ENCODE measurements at regions not wholly inside any gene's neighbourhood (a gene's known extent, or its start where the extent isn't known, plus 50 kb on each side); places are given as distances from the start of the nearest gene placed in this dataset.
A peak's percentile ranks its signal among the peaks of the same experiment; 100 is the strongest.

DNA sequence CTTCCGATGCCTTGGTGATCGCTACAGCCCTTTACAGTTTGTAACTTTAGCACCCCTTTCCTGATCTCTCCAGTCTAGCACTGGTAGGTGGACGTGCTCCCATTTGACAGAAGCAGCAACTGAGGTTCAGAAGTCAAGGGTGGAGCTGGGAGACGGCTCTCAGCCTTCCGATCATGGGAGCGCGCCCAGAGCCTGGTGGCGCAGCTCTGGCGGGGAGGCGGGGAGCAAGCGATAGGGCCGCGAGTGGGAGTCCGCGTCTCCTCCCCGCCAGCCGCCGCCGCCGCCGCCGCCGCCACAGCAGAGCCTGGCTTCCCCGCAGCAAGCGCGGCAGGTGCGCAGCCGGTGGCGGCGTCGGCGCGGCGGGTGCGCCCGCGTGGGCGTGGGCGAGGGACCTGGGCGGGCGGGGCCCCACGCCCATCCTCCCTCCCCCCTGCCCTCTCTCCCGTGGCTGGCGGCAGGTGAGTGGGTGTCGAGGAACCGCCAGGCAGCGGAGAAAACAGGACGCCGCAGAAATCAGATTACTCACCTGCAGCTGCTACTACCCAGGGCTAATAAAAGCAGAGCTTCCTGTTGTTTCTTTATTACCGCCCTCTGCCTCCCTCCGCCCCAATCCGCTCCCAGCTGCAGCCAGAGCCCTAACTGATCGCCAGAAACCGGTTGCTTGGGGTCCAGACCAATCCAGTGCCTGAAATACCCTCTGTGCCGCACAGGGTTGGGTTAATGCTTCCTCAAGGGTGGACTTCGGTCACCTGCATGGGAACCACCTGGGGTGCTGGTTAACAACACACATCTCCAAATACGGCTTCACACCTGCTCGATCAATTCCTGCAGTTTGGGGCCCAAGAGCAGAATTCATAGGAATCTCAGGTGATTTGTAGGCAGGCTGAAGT is 60.2 kb upstream of the ID3 start:
- H3K4me3 ChIP-seq = peak overlapping the region in 11 of 12 donors; percentile 8 to 52 (median 44)
- H3K36me3 ChIP-seq = no peaks in the 10 kb centered on the region
- H3K4me1 ChIP-seq = peaks cover 0 to 9% (median 0%) of the 10 kb centered on the region in 12 donors
- 8 to 12% (median 9%) methylated on average over 47 to 58 of the region's 58 CpGs for WGBS, 4 donors
- intact Hi-C loops (cut with DNase I) = loop anchor here in 1 of 10 donors (5.0 kb wide), 1 partner anchor 37 kb away; no protein-coding TSS in a partner anchor
- TF ChIP-seq, protein P1, sequence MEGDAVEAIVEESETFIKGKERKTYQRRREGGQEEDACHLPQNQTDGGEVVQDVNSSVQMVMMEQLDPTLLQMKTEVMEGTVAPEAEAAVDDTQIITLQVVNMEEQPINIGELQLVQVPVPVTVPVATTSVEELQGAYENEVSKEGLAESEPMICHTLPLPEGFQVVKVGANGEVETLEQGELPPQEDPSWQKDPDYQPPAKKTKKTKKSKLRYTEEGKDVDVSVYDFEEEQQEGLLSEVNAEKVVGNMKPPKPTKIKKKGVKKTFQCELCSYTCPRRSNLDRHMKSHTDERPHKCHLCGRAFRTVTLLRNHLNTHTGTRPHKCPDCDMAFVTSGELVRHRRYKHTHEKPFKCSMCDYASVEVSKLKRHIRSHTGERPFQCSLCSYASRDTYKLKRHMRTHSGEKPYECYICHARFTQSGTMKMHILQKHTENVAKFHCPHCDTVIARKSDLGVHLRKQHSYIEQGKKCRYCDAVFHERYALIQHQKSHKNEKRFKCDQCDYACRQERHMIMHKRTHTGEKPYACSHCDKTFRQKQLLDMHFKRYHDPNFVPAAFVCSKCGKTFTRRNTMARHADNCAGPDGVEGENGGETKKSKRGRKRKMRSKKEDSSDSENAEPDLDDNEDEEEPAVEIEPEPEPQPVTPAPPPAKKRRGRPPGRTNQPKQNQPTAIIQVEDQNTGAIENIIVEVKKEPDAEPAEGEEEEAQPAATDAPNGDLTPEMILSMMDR (IDR thresholded peaks at IDR 0.05) = no peak
- TF ChIP-seq POLR2A (IDR thresholded peaks at IDR 0.05) = no peak
- H3K27me3 ChIP-seq = peaks cover 0 to 12% (median 3%) of the 10 kb centered on the region in 9 donors
- peak in 3 of 4 donors; percentile 25 to 62 (median 55) for ATAC-seq
- DNase-seq = peak in 1 of 5 donors; percentile 29
- no peaks in the 10 kb centered on the region for H3K9me3 ChIP-seq
- H3K27ac ChIP-seq = peak overlapping the region in 1 of 12 donors; percentile 58

DNA sequence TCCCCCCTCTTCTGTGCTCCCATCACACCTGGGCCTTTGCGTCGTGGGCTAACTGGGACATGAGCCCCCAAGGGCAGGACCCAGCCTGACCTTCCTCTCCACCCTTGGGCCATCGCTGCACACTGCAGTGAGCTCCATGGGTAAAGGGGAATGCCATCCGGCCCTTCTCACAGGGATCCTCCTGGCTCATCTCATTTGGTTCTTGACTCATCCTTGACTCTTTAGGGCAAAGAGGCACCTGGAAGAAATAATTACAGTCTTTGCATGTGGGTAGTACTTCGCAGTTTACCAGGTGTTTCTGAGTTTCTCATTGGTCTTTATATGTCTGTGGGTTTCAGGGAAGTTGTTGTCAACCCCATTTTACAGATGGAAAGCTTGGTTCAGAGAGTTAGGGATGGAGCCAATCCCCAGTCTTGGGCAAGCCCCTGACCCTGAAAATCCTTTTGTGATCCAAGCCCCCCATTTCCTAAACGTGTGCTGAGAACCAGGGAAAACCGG is 59.3 kb upstream of the ID3 start:
- no peak for DNase-seq

DNA sequence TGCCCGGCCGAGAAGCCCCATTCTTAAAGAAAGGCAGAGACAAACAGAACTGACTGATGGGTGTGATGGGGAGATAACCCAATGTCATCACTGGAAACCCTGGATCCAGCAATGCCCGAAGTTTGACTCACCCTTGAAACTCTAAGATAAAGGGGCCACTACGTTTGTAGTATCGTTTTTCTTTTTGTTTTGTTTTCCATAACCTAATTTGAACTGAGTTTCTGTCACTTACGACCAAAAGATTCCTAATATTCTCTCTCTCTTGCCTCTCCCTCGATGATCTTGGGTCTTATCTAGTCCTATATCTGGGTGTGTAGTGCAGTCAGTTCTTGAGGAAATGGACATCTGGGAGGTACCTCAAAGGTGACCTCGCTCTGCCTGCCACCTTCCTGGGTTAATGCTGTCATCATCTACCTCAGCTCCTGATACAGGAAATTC is 57.8 kb upstream of the ID3 start:
- intact Hi-C loops (cut with DNase I) = loop anchor here in 1 of 10 donors (5.0 kb wide), 1 partner anchor 35 kb away; no protein-coding TSS in a partner anchor
- 71 to 75% (median 73%) methylated on average over 8 of the region's 8 CpGs for WGBS, 4 donors

More for the DNA sequence above, 59.3 kb upstream of the ID3 start:
- intact Hi-C loops (cut with DNase I) = loop anchor here in 1 of 10 donors (5.0 kb wide), 1 partner anchor 36 kb away; no protein-coding TSS in a partner anchor
- Histone ChIP-seq H3K27ac (no peak overlapping the region), H3K27me3 (peaks cover 0 to 12% (median 3%) of the 10 kb centered on the region in 9 donors), H3K4me3 (peak overlapping the region in 1 of 12 donors; percentile 52), H3K36me3 (no peaks in the 10 kb centered on the region), H3K4me1 (peaks cover 0 to 9% (median 2%) of the 10 kb centered on the region in 12 donors), H3K9me3 (no peaks in the 10 kb centered on the region)
- TF ChIP-seq, protein P1 (IDR thresholded peaks at IDR 0.05) = no peak
- no peak for TF ChIP-seq POLR2A (IDR thresholded peaks at IDR 0.05)
- ATAC-seq = no peak
- whole genome bisulfite sequencing, 4 donors = 80 to 90% (median 88%) methylated on average over 7 of the region's 7 CpGs

More for the DNA sequence above, 57.8 kb upstream of the ID3 start:
- Histone ChIP-seq H3K27me3 (peaks cover 0 to 12% (median 3%) of the 10 kb centered on the region in 9 donors), H3K9me3 (no peaks in the 10 kb centered on the region), H3K4me3 (no peak overlapping the region), H3K27ac (no peak overlapping the region), H3K4me1 (peaks cover 0 to 12% (median 2%) of the 10 kb centered on the region in 12 donors), H3K36me3 (no peaks in the 10 kb centered on the region)
- TF ChIP-seq, protein P1 (IDR thresholded peaks at IDR 0.05) = no peak
- TF ChIP-seq POLR2A (IDR thresholded peaks at IDR 0.05) = no peak
- ATAC-seq = no peak
- no peak for DNase-seq

Data from heart left ventricle (tissue), 16 donors.